ENCODE measurements at regions not wholly inside any gene's neighbourhood (a gene's known extent, or its start where the extent isn't known, plus 50 kb on each side); places are given as distances from the start of the nearest gene placed in this dataset.
A peak's percentile ranks its signal among the peaks of the same experiment; 100 is the strongest.

GRCh38 chr16:52816993-52817392, 235.7 kb downstream of the CHD9NB start (continued):
- no peak for TF ChIP-seq LRRFIP1 (CRISPR knock-in tag; conservative IDR thresholded peaks at IDR 0.05)
- no peak for TF ChIP-seq ZFYVE20 (CRISPR knock-in tag; IDR thresholded peaks at IDR 0.05; ENCODE audit: borderline replicate concordance, low read depth)
- TF ChIP-seq KAT7 (CRISPR knock-in tag; IDR thresholded peaks at IDR 0.05; ENCODE audit: borderline replicate concordance) = no peak
- TF ChIP-seq ZNF629 (CRISPR knock-in tag; conservative IDR thresholded peaks at IDR 0.05) = no peak
- TF ChIP-seq ZNF326 (CRISPR knock-in tag; IDR thresholded peaks at IDR 0.05; ENCODE audit: borderline replicate concordance) = no peak
- TF ChIP-seq MXD4 (CRISPR knock-in tag; IDR thresholded peaks at IDR 0.05) = no peak
- TF ChIP-seq NFIC (IDR thresholded peaks at IDR 0.05; ENCODE audit: low read length) = no peak
- TF ChIP-seq ZNF781 (CRISPR knock-in tag; IDR thresholded peaks at IDR 0.05; ENCODE audit: borderline replicate concordance, not compliant biosample characterization) = no peak
- TF ChIP-seq ZFX (CRISPR knock-in tag; IDR thresholded peaks at IDR 0.05; ENCODE audit: low read depth) = 0 out of 2 replicates have a peak, but pooled peaks have one; percentile 32
- peak; percentile 26; the same call in 1 of the 2 replicates for TF ChIP-seq ARID5B (CRISPR knock-in tag; IDR thresholded peaks at IDR 0.05)
- TF ChIP-seq EHMT2 (IDR thresholded peaks at IDR 0.05; ENCODE audit: borderline replicate concordance, low read depth, low read length) = no peak
- no peak for TF ChIP-seq SPEN (CRISPR knock-in tag; IDR thresholded peaks at IDR 0.05; ENCODE audit: low read depth)
- TF ChIP-seq TEAD3 (CRISPR knock-in tag; optimal IDR thresholded peaks at IDR 0.05; ENCODE audit: borderline replicate concordance) = no peak
- no peak for TF ChIP-seq STAT5B (CRISPR knock-in tag; IDR thresholded peaks at IDR 0.05)
- TF ChIP-seq SOX6 (IDR thresholded peaks at IDR 0.05) = no peak
- TF ChIP-seq SOX6 (CRISPR knock-in tag; IDR thresholded peaks at IDR 0.05) = no peak
- TF ChIP-seq ZBED4 (CRISPR knock-in tag; IDR thresholded peaks at IDR 0.05; ENCODE audit: borderline replicate concordance) = no peak
- peak; percentile 79; the same call in 1 of the 2 replicates for TF ChIP-seq MAX (IDR thresholded peaks at IDR 0.05)
- TF ChIP-seq GPN1 (CRISPR knock-in tag; IDR thresholded peaks at IDR 0.05; ENCODE audit: borderline replicate concordance) = no peak
- TF ChIP-seq HNF4G (IDR thresholded peaks at IDR 0.05; ENCODE audit: borderline replicate concordance, low read depth, low read length) = peak; percentile 47; the same call in 1 of the 2 replicates
- no peak for TF ChIP-seq HNF4G (CRISPR knock-in tag; IDR thresholded peaks at IDR 0.05; ENCODE audit: borderline replicate concordance, low read depth)
- TF ChIP-seq ZNF619 (CRISPR knock-in tag; IDR thresholded peaks at IDR 0.05) = no peak
